ENCODE measurements at regions not wholly inside any gene's neighbourhood (a gene's known extent, or its start where the extent isn't known, plus 50 kb on each side); places are given as distances from the start of the nearest gene placed in this dataset.

- no peaks in the 10 kb centered on the region for H3K9me3 ChIP-seq (ENCODE audit: control insufficient read depth, insufficient read depth, low read length)
- no peak overlapping the region for H3K4me3 ChIP-seq (ENCODE audit: low read depth, low read length)
- H3K27me3 ChIP-seq (ENCODE audit: control insufficient read depth, insufficient read depth, low read length) = no peaks in the 10 kb centered on the region
- POLR2A ChIA-PET = no interaction called here
- CTCF ChIA-PET = no interaction called here
- TF ChIP-seq, protein P1, sequence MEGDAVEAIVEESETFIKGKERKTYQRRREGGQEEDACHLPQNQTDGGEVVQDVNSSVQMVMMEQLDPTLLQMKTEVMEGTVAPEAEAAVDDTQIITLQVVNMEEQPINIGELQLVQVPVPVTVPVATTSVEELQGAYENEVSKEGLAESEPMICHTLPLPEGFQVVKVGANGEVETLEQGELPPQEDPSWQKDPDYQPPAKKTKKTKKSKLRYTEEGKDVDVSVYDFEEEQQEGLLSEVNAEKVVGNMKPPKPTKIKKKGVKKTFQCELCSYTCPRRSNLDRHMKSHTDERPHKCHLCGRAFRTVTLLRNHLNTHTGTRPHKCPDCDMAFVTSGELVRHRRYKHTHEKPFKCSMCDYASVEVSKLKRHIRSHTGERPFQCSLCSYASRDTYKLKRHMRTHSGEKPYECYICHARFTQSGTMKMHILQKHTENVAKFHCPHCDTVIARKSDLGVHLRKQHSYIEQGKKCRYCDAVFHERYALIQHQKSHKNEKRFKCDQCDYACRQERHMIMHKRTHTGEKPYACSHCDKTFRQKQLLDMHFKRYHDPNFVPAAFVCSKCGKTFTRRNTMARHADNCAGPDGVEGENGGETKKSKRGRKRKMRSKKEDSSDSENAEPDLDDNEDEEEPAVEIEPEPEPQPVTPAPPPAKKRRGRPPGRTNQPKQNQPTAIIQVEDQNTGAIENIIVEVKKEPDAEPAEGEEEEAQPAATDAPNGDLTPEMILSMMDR (IDR thresholded peaks at IDR 0.05; ENCODE audit: low read depth, low read length) = no peak
- no peak for DNase-seq (ENCODE audit: low read depth, low spot score)
- H3K27ac ChIP-seq (ENCODE audit: low read depth, low read length) = no peak overlapping the region
Measured at GRCh38 chrX:40818236-40818635, 82.9 kb upstream of the MED14 start.

DNA sequence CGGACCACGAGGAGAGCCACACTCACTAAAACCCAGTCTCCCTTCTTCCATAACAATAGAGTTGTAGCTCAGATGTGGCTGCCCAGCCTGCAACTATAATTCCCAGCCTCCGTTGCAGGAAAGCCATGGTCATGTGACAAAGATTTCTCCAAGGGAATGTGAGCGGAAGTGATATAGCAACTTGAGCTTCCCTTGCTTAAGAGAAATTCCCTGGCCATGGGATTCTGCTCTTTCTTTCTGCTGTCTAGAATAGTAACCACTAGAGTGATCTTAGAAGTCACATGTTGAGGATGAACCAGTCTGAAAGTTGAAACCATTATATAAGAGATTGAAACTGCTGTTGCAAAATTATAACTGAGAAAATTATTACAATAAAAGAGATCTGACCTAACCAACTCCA, 86.4 kb upstream of the MED14 start:
- DNase-seq (ENCODE audit: low read depth, low spot score) = no peak
- no peaks in the 10 kb centered on the region for H3K27me3 ChIP-seq (ENCODE audit: control insufficient read depth, insufficient read depth, low read length)
- no peak overlapping the region for H3K27ac ChIP-seq (ENCODE audit: low read depth, low read length)
- no peak overlapping the region for H3K4me3 ChIP-seq (ENCODE audit: low read depth, low read length)
- CTCF ChIA-PET = no interaction called here
- TF ChIP-seq, protein P1 (IDR thresholded peaks at IDR 0.05; ENCODE audit: low read depth, low read length) = no peak
- POLR2A ChIA-PET = no interaction called here
- no peaks in the 10 kb centered on the region for H3K9me3 ChIP-seq (ENCODE audit: control insufficient read depth, insufficient read depth, low read length)

DNA sequence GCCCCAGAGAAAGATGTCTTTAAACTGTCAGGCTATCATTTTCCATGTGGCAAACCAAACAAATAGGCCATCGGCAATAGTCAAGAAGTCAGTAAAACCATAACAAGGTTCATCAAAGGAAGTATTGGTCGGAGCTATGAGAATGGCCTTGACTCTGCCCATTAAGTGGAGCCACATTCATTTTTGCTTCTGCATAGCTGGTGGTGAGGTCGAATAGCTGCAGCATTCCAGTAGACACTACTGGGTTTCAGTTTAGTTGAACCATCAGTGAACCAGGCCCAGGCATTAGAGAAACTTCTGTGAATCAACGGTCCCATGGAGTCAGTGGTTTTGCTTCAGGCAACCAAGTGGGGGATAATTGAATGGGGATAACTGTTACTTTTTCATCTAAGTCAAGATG, 92.0 kb upstream of the MED14 start:
- no peak overlapping the region for H3K27ac ChIP-seq (ENCODE audit: low read depth, low read length)
- DNase-seq (ENCODE audit: low read depth, low spot score) = no peak
- TF ChIP-seq, protein P1 (IDR thresholded peaks at IDR 0.05; ENCODE audit: low read depth, low read length) = no peak
- H3K4me3 ChIP-seq (ENCODE audit: low read depth, low read length) = no peak overlapping the region
- POLR2A ChIA-PET = no interaction called here
- CTCF ChIA-PET = no interaction called here
- H3K27me3 ChIP-seq (ENCODE audit: control insufficient read depth, insufficient read depth, low read length) = no peaks in the 10 kb centered on the region
- H3K9me3 ChIP-seq (ENCODE audit: control insufficient read depth, insufficient read depth, low read length) = no peaks in the 10 kb centered on the region

DNA sequence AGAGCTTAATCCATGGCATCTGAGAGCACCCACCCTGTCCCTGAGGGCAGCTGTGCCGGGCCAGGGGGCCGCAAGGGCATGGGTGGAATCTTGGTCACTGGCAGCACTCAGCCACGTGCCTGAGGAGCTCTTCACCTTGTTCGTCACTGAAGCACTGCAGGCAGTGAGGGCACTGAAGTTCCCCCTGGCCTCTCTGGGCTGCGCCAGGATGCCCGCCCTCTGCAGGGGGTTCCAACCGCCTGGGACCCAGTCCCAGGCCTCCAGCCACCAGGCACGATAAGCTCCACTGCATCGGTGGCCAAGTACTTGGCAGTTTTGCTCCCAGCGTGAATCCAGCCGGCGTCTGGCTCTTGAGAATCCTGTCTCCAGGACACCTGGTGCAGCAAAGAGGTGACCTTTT, 96.4 kb upstream of the MED14 start:
- TF ChIP-seq, protein P1 (IDR thresholded peaks at IDR 0.05; ENCODE audit: low read depth, low read length) = no peak
- no peak for DNase-seq (ENCODE audit: low read depth, low spot score)
- Histone ChIP-seq H3K27ac (ENCODE audit: low read depth, low read length) (no peak overlapping the region), H3K9me3 (ENCODE audit: control insufficient read depth, insufficient read depth, low read length) (no peaks in the 10 kb centered on the region; the same call in 1 of the 2 replicates), H3K4me3 (ENCODE audit: low read depth, low read length) (no peak overlapping the region), H3K27me3 (ENCODE audit: control insufficient read depth, insufficient read depth, low read length) (no peaks in the 10 kb centered on the region)
- POLR2A ChIA-PET = no interaction called here
- CTCF ChIA-PET = no interaction called here

DNA sequence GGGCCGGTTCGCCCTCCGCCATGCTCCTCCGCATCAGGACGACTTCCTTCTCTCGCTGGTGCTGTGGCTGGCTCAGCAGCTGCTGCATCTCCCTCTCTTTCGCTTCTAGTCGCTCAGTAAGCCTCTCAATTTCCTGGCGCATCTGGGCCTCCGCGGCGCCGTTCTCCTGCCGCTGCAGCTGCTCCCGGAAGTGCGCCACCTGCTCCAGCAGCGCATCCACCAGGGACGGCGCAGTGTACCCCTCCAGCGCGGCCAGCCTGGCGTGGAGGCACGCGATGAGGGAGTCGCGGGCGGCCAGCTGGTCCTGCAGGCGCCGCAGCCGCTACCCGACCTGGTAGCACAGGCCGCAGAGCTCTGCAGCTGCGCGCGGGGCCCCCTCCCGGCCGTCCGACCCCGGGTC, 97.4 kb upstream of the MED14 start:
- H3K27me3 ChIP-seq (ENCODE audit: control insufficient read depth, insufficient read depth, low read length) = no peaks in the 10 kb centered on the region
- CTCF ChIA-PET = no interaction called here
- no peak for DNase-seq (ENCODE audit: low read depth, low spot score)
- no peaks in the 10 kb centered on the region; the same call in 1 of the 2 replicates for H3K9me3 ChIP-seq (ENCODE audit: control insufficient read depth, insufficient read depth, low read length)
- TF ChIP-seq, protein P1 (IDR thresholded peaks at IDR 0.05; ENCODE audit: low read depth, low read length) = no peak
- POLR2A ChIA-PET = no interaction called here
- no peak overlapping the region for H3K27ac ChIP-seq (ENCODE audit: low read depth, low read length)
- peak overlapping the region; percentile 3; the same call in 1 of the 2 replicates for H3K4me3 ChIP-seq (ENCODE audit: low read depth, low read length)

All from AG04450 (cell line).